A549 (cell line): ENCODE measurements at regions not wholly inside any gene's neighbourhood (a gene's known extent, or its start where the extent isn't known, plus 50 kb on each side); places are given as distances from the start of the nearest gene placed in this dataset.

Experiments used
- ATAC-seq, 2 experiments: fragments of 200-7000 bp in 1 of 2; fragments of >200 bp in 1 of 2; cut with Nextera tagmentation in 1 of 2; cut with Tn5 transposase in 1 of 2; 3 replicates each; pipeline versions ENCODE4 v1.8.0 to v1.9.1; 2018 to 2020; ENCODE audit warnings: mild to moderate bottlenecking in 1 of 2, moderate library complexity in 1 of 2
- CTCF ChIA-PET: fragments of 300-600 bp; sonication (Branson Sonifier 250); formaldehyde crosslinking; extraction: SDS; loops from one replicate; lab custom pipeline; 2021; ENCODE audit warnings: antibody characterized with exemption, inconsistent platforms; lab: Yijun Ruan, JAX
- POLR2A ChIA-PET: fragments of 350-600 bp; formaldehyde crosslinking; extraction: SDS; loops from one replicate; lab custom pipeline; 2021; ENCODE audit warnings: antibody characterized with exemption, inconsistent platforms; lab: Yijun Ruan, JAX
- DNase-seq, 2 experiments: peaks; one replicate each; pipeline versions ENCODE4 v3.0.0 to v3.0.0-alpha.2; 2011 to 2016; ENCODE audit warnings: low read depth in 1 of 2, low spot score in 1 of 2
- FAIRE-seq: peaks from 2 replicates; lab custom pipeline; 2011; peaks lifted over from hg19 to GRCh38; lab: Jason Lieb, UNC
- H3K27ac ChIP-seq, 2 experiments: fragments of >200 bp; sonication (Bioruptor Twin); formaldehyde crosslinking; 3 replicates each; pipeline ENCODE4 v1.5.1; 2016 to 2017
- H3K4me1 ChIP-seq: fragments of >200 bp; sonication (Bioruptor Twin); formaldehyde crosslinking; 3 replicates; pipeline ENCODE4 v1.6.1; 2016
- H3K4me2 ChIP-seq: fragments of >200 bp; sonication (Bioruptor Twin); formaldehyde crosslinking; 3 replicates; pipeline ENCODE4 v1.6.1; 2016
- H3K4me3 ChIP-seq: fragments of >200 bp; sonication (Bioruptor Twin); formaldehyde crosslinking; 3 replicates; pipeline ENCODE4 v1.5.1; 2016
- H3K9me3 ChIP-seq: fragments of >200 bp; sonication (Bioruptor Twin); formaldehyde crosslinking; 3 replicates; pipeline ENCODE4 v1.6.1; 2016
- CEBPB ChIP-seq, 2 experiments: fragments of >200 bp in 1 of 2; sonication (Bioruptor Twin) in 1 of 2; formaldehyde crosslinking in 1 of 2; IDR thresholded peaks; 2 replicates each; pipeline ENCODE4 v1.6.1; 2012 to 2016
- EHF ChIP-seq: fragments of 250-450 bp; sonication (Bioruptor Pico); IDR thresholded peaks from 2 replicates; pipeline ENCODE4 v1.5.0; 2020; ENCODE audit warnings: mild to moderate bottlenecking
- EP300 ChIP-seq, 2 experiments: fragments of >200 bp; sonication (Bioruptor Twin); formaldehyde crosslinking; IDR thresholded peaks; 2 replicates in 1 of 2; 3 replicates in 1 of 2; pipeline ENCODE4 v1.6.1; 2016 to 2017
- FOSL2 ChIP-seq, 2 experiments: fragments of 450-650 bp in 1 of 2; fragments of >200 bp in 1 of 2; sonication (Bioruptor Twin) in 1 of 2; formaldehyde crosslinking; IDR thresholded peaks; 2 replicates each; pipeline versions ENCODE4 v1.5.0 to v1.6.1; 2016 to 2020; ENCODE audit warnings: mild to moderate bottlenecking in 1 of 2, moderate library complexity in 1 of 2
- HOXA7 ChIP-seq: fragments of 250-450 bp; sonication (Bioruptor Pico); IDR thresholded peaks from 2 replicates; pipeline ENCODE4 v1.5.0; 2020; ENCODE audit warnings: mild to moderate bottlenecking, moderate library complexity
- HOXB13 ChIP-seq: fragments of 250-450 bp; sonication (Bioruptor Pico); IDR thresholded peaks from 2 replicates; pipeline ENCODE4 v1.5.0; 2020; ENCODE audit warnings: low read depth, mild to moderate bottlenecking, moderate library complexity
- JUN ChIP-seq, 2 experiments: fragments of >200 bp; sonication (Bioruptor Twin); formaldehyde crosslinking; IDR thresholded peaks; 2 replicates in 1 of 2; 3 replicates in 1 of 2; pipeline ENCODE4 v1.6.1; 2016 to 2017
- KDM1A ChIP-seq: fragments of 200-600 bp; sonication (generic); IDR thresholded peaks from 2 replicates; pipeline ENCODE4 v1.6.1; 2016; ENCODE audit warnings: low read depth, mild to moderate bottlenecking
- MAFK ChIP-seq: fragments of 450-650 bp; IDR thresholded peaks from 2 replicates; pipeline ENCODE4 v1.6.1; 2014; ENCODE audit not compliant: partially characterized antibody
- MAZ ChIP-seq: fragments of 150-350 bp; IDR thresholded peaks from 2 replicates; pipeline ENCODE4 v1.6.1; 2014; ENCODE audit warnings: antibody characterized with exemption, low read depth, low read length, borderline replicate concordance
- MYC ChIP-seq: IDR thresholded peaks from 2 replicates; pipeline ENCODE4 v1.6.1; 2012; ENCODE audit warnings: mild to moderate bottlenecking, inconsistent platforms, low read length, improper control_type of control experiment, borderline replicate concordance
- NFE2L2 ChIP-seq: fragments of 150-350 bp; conservative IDR thresholded peaks from 2 replicates; pipeline ENCODE4 v1.6.1; 2014; ENCODE audit warnings: low read length
- POLR2A ChIP-seq: IDR thresholded peaks from 2 replicates; pipeline ENCODE4 v1.6.1; 2012; ENCODE audit warnings: mild to moderate bottlenecking, low read length
- POLR2AphosphoS2 ChIP-seq: conservative IDR thresholded peaks from 2 replicates; pipeline ENCODE4 v1.6.1; 2012; ENCODE audit warnings: low read length, improper control_type of control experiment, inconsistent platforms
- RAD21 ChIP-seq, 2 experiments: fragments of >200 bp in 1 of 2; sonication (Bioruptor Twin) in 1 of 2; formaldehyde crosslinking in 1 of 2; IDR thresholded peaks in 1 of 2; conservative IDR thresholded peaks in 1 of 2; 2 replicates in 1 of 2; 3 replicates in 1 of 2; pipeline ENCODE4 v1.6.1; 2012 to 2018; ENCODE audit warnings: inconsistent platforms in 1 of 2
- RFX5 ChIP-seq: fragments of 450-650 bp; IDR thresholded peaks from 2 replicates; pipeline ENCODE4 v1.7.1; 2014; ENCODE audit warnings: antibody characterized with exemption, mild to moderate bottlenecking, moderate library complexity
- SREBF2 ChIP-seq: fragments of 450-650 bp; IDR thresholded peaks from 2 replicates; pipeline ENCODE4 v1.6.1; 2014; ENCODE audit warnings: mild to moderate bottlenecking, moderate library complexity
- TFCP2L1 ChIP-seq: fragments of 250-450 bp; sonication (Bioruptor Pico); IDR thresholded peaks from 2 replicates; pipeline ENCODE4 v1.5.0; 2021; ENCODE audit warnings: mild to moderate bottlenecking
- TP53 ChIP-seq: fragments of 250-450 bp; sonication (Bioruptor Pico); IDR thresholded peaks from 2 replicates; pipeline ENCODE4 v1.5.0; 2021; ENCODE audit warnings: mild to moderate bottlenecking, moderate library complexity
- ZC3H11A ChIP-seq: fragments of 450-650 bp; IDR thresholded peaks from 2 replicates; pipeline ENCODE4 v1.6.1; 2014; ENCODE audit warnings: antibody characterized with exemption, mild to moderate bottlenecking
- ZSCAN20 ChIP-seq: fragments of 250-450 bp; sonication (Bioruptor Pico); IDR thresholded peaks from 2 replicates; pipeline ENCODE4 v1.8.0; 2022; ENCODE audit warnings: mild to moderate bottlenecking, moderate library complexity
- WGBS: methylation state at CpG from one replicate; pipeline ENCODE4 v1.1.6; 2017; ENCODE audit errors: missing lambda C conversion rate; 5-methylcytosine and 5-hydroxymethylcytosine counted together
- TF ChIP-seq, protein P1 (sequence below): fragments of 250-450 bp; sonication (Bioruptor Pico); IDR thresholded peaks from 2 replicates; pipeline ENCODE4 v1.5.0; 2020; ENCODE audit warnings: low read depth, mild to moderate bottlenecking, moderate library complexity
- TF ChIP-seq, protein P2 (sequence below): fragments of >200 bp; sonication (Bioruptor Twin); formaldehyde crosslinking; IDR thresholded peaks from 3 replicates; pipeline ENCODE4 v1.5.1; 2016

DNA sequence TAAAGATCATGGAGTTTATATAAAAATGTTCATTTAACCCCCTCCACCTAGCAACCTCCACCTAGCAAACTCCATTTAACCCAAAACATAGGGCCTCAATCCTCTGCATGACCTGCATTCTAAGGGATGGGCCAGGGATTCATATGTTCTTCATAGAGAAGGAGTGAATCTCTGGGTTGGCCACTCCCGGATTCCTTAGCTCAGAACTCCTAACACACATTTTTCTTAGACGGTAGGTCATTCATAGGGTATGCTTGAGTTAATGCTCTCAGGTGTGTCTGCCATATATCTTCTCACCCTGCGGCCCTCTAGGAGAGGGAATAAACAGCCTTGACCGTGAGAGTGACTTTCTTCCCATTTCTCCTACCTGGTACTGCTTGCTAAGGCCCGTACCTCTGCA is 102.0 kb upstream of the IGSF10 start:
- ATAC-seq = no peak
- TF ChIP-seq MAFK (no peak), MYC (no peak), NFE2L2 (no peak), HOXA7 (CRISPR knock-in tag) (no peak)
- TF ChIP-seq, protein P1, sequence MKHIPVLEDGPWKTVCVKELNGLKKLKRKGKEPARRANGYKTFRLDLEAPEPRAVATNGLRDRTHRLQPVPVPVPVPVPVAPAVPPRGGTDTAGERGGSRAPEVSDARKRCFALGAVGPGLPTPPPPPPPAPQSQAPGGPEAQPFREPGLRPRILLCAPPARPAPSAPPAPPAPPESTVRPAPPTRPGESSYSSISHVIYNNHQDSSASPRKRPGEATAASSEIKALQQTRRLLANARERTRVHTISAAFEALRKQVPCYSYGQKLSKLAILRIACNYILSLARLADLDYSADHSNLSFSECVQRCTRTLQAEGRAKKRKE (CRISPR knock-in tag) = no peak
- no peaks in the 10 kb centered on the region for H3K4me1 ChIP-seq
- H3K27ac ChIP-seq = no peak overlapping the region
- H3K4me2 ChIP-seq = no peak overlapping the region
- 80% methylated on average over 5 of the region's 5 CpGs for WGBS
- ChIA-PET POLR2A (no interaction called here), CTCF (no interaction called here)
- no peak overlapping the region for H3K4me3 ChIP-seq
- no peaks in the 10 kb centered on the region for H3K9me3 ChIP-seq
- DNase-seq = no peak
- no peak for FAIRE-seq

DNA sequence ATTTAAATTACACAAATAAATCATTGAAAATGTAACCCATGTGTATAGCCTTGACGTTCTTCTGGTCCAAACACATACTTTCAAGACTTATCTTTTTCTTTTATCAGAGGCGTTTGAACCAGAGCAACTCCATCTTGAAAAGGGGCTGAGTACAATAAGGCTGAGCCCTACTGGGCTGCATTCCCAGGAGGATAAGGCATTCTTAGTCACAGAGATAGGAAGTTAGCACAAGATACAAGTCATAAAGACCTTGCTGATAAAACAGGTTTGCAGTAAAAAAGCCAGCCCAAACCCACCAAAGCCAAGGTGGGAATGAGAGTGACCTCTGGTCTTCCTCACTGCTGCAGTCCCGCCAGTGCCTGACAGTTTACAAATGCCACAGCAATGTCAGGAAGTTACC is 101.0 kb upstream of the IGSF10 start:
- CTCF ChIA-PET = no interaction called here
- TF ChIP-seq, protein P1 (CRISPR knock-in tag) = no peak
- TF ChIP-seq SREBF2 (no peak), ZC3H11A (no peak), HOXB13 (CRISPR knock-in tag) (no peak), MAZ (no peak), TFCP2L1 (no peak)
- no peak overlapping the region for H3K4me3 ChIP-seq
- no peak for ATAC-seq
- no peak for DNase-seq
- WGBS = 67% methylated on average over 3 of the region's 3 CpGs
- no peak overlapping the region for H3K27ac ChIP-seq
- H3K4me1 ChIP-seq = no peaks in the 10 kb centered on the region
- POLR2A ChIA-PET = no interaction called here
- no peak overlapping the region for H3K4me2 ChIP-seq
- no peak for FAIRE-seq
- H3K9me3 ChIP-seq = no peaks in the 10 kb centered on the region

DNA sequence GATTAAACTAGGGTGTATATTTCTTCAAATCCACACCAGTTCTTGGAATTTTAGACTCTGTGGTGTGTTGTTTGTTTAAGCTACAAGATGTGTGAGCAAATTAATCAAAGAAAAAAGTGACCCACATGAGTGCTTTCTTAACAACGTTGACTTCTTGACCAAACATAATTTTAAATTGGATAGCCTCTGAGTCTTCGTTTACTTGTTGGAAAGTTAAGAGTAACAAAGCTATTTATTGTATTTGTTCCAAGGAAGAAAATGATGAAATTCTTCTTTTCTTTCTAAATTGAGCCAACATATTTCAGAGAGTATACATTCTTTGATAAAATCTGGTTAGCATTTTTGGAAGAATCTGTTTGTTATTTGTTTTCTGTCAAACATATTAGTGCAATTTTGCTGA is 99.9 kb upstream of the IGSF10 start:
- Histone ChIP-seq H3K9me3 (no peaks in the 10 kb centered on the region), H3K27ac (no peak overlapping the region), H3K4me3 (no peak overlapping the region), H3K4me2 (no peak overlapping the region), H3K4me1 (no peaks in the 10 kb centered on the region)
- 38% methylated on average over 2 of the region's 2 CpGs for WGBS
- ChIA-PET POLR2A (no interaction called here), CTCF (interaction anchor here (0.5 kb wide), 1 partner anchor 213 kb away, joined by 3 read pairs; no protein-coding TSS in a partner anchor)
- ATAC-seq (no peak), FAIRE-seq (no peak), DNase-seq (no peak)
- TF ChIP-seq CEBPB (IDR thresholded peaks at IDR 0.05) (no peak), TP53 (no peak), JUN (IDR thresholded peaks at IDR 0.05) (no peak), RAD21 (conservative IDR thresholded peaks at IDR 0.05 in 1 of 2, IDR thresholded peaks at IDR 0.05 in 1 of 2) (no peak), ZSCAN20 (CRISPR knock-in tag) (no peak), POLR2AphosphoS2 (no peak), MAFK (no peak), POLR2A (no peak), SREBF2 (no peak), HOXB13 (CRISPR knock-in tag) (no peak), EP300 (IDR thresholded peaks at IDR 0.05) (no peak), RFX5 (no peak), KDM1A (no peak), EHF (CRISPR knock-in tag) (no peak), FOSL2 (IDR thresholded peaks at IDR 0.05) (no peak), FOSL2 (CRISPR knock-in tag; IDR thresholded peaks at IDR 0.05) (no peak)
- TF ChIP-seq, protein P2, sequence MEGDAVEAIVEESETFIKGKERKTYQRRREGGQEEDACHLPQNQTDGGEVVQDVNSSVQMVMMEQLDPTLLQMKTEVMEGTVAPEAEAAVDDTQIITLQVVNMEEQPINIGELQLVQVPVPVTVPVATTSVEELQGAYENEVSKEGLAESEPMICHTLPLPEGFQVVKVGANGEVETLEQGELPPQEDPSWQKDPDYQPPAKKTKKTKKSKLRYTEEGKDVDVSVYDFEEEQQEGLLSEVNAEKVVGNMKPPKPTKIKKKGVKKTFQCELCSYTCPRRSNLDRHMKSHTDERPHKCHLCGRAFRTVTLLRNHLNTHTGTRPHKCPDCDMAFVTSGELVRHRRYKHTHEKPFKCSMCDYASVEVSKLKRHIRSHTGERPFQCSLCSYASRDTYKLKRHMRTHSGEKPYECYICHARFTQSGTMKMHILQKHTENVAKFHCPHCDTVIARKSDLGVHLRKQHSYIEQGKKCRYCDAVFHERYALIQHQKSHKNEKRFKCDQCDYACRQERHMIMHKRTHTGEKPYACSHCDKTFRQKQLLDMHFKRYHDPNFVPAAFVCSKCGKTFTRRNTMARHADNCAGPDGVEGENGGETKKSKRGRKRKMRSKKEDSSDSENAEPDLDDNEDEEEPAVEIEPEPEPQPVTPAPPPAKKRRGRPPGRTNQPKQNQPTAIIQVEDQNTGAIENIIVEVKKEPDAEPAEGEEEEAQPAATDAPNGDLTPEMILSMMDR = no peak
